HepG2 (cell line): ENCODE measurements at regions not wholly inside any gene's neighbourhood (a gene's known extent, or its start where the extent isn't known, plus 50 kb on each side); places are given as distances from the start of the nearest gene placed in this dataset.

Experiments used
- ATAC-seq: fragments of 200-7000 bp; cut with Tn5 transposase; 3 replicates; pipeline ENCODE4 v1.9.1; 2020; ENCODE audit warnings: mild to moderate bottlenecking, moderate library complexity
- BruUV-seq: library from RNA; stranded (reverse); fragments of 400-500 nt; replicated peaks from 2 replicates; lab custom pipeline; 2021; lab: Mats Ljungman, UMichigan
- CTCF ChIA-PET: fragments of 300-600 bp; formaldehyde crosslinking; extraction: SDS; loops from one replicate; lab custom pipeline; 2021; ENCODE audit warnings: low total read pairs, inconsistent platforms, low intra/inter-chr PET ratio; lab: Yijun Ruan, JAX
- POLR2A ChIA-PET: fragments of 350-600 bp; sonication (Branson Sonifier 250); formaldehyde crosslinking; loops from one replicate; lab custom pipeline; 2020; ENCODE audit warnings: antibody characterized with exemption, inconsistent platforms; lab: Yijun Ruan, JAX
- DNase-seq: peaks from one replicate; pipeline ENCODE4 v3.0.0-alpha.2; 2015; ENCODE audit warnings: low spot score
- FAIRE-seq: peaks from 3 replicates; lab custom pipeline; 2011; peaks lifted over from hg19 to GRCh38; lab: Jason Lieb, UNC
- H2AFZ ChIP-seq: one replicate; pipeline ENCODE4 v1.6.1; 2011; ENCODE audit warnings: low read length, inconsistent platforms
- H3K27ac ChIP-seq: fragments of 300-600 bp; 3 replicates; pipeline ENCODE4 v1.8.0; 2011; ENCODE audit warnings: mixed run types, mild to moderate bottlenecking, mixed read lengths, low read length, inconsistent platforms; ENCODE audit not compliant: insufficient read depth; ENCODE audit errors: extremely low read length
- H3K27me3 ChIP-seq, 2 experiments: fragments of 200-600 bp in 1 of 2; 2 replicates in 1 of 2; 3 replicates in 1 of 2; pipeline versions ENCODE4 v1.6.0 to v1.8.0; 2011; ENCODE audit warnings: low read length in 2 of 2, mild to moderate bottlenecking in 2 of 2, moderate library complexity in 2 of 2, inconsistent platforms in 1 of 2; ENCODE audit not compliant: insufficient read depth in 2 of 2, control insufficient read depth in 1 of 2
- H3K36me3 ChIP-seq, 2 experiments: fragments of 200-600 bp in 1 of 2; replicated peaks in 1 of 2; 2 replicates in 1 of 2; 3 replicates in 1 of 2; pipeline versions ENCODE4 v1.5.1 to v1.8.0; 2011; ENCODE audit warnings: low read length in 2 of 2, inconsistent platforms in 1 of 2; ENCODE audit not compliant: insufficient read depth in 2 of 2, control insufficient read depth in 1 of 2
- H3K4me1 ChIP-seq: 2 replicates; pipeline ENCODE4 v1.5.1; 2012; ENCODE audit warnings: low read length, inconsistent platforms; ENCODE audit not compliant: insufficient read depth
- H3K4me2 ChIP-seq: 2 replicates; pipeline ENCODE4 v1.6.0; 2011; ENCODE audit warnings: low read depth, low read length, inconsistent platforms
- H3K4me3 ChIP-seq, 3 experiments: fragments of 200-600 bp in 1 of 3; sonication (generic), shearing (Covaris generic) in 1 of 3; replicated peaks in 1 of 3; 2 replicates each; pipeline ENCODE4 v1.5.1; 2011 to 2016; ENCODE audit warnings: low read length in 3 of 3, inconsistent platforms in 2 of 3, low read depth in 2 of 3, mild to moderate bottlenecking in 2 of 3, control low read depth in 1 of 3, mixed read lengths in 1 of 3; ENCODE audit not compliant: insufficient read depth in 1 of 3
- H3K79me2 ChIP-seq: one replicate; pipeline ENCODE4 v1.6.1; 2011; ENCODE audit warnings: low read length, inconsistent platforms; ENCODE audit not compliant: insufficient read depth
- H3K9ac ChIP-seq: 2 replicates; pipeline ENCODE4 v1.6.0; 2011; ENCODE audit warnings: mild to moderate bottlenecking, low read depth, low read length, inconsistent platforms; ENCODE audit not compliant: insufficient read depth
- H3K9me3 ChIP-seq: 2 replicates; pipeline ENCODE4 v1.5.1; 2012; ENCODE audit warnings: mild to moderate bottlenecking, low read length
- H4K20me1 ChIP-seq: 2 replicates; pipeline ENCODE4 v1.6.0; 2011; ENCODE audit warnings: inconsistent platforms, mild to moderate bottlenecking, low read length, moderate library complexity; ENCODE audit not compliant: insufficient read depth
- BRD4 ChIP-seq: sonication (generic); formaldehyde crosslinking; IDR thresholded peaks from 2 replicates; pipeline ENCODE4 v1.4.0; 2020; ENCODE audit warnings: missing genetic modification reagents
- HBP1 ChIP-seq: IDR thresholded peaks from 2 replicates; pipeline ENCODE4 v1.6.1; 2016; ENCODE audit warnings: low read depth, control low read depth
- HES4 ChIP-seq: sonication (generic); formaldehyde crosslinking; IDR thresholded peaks from 2 replicates; pipeline ENCODE4 v1.9.0; 2021; ENCODE audit warnings: mild to moderate bottlenecking, missing genetic modification reagents, borderline replicate concordance
- MAFK ChIP-seq, 2 experiments: IDR thresholded peaks in 1 of 2; conservative IDR thresholded peaks in 1 of 2; 2 replicates each; pipeline ENCODE4 v1.6.1; 2011; ENCODE audit warnings: improper control_type of control experiment in 2 of 2, low read length in 2 of 2
- NR2F2 ChIP-seq: IDR thresholded peaks from 2 replicates; pipeline ENCODE4 v1.6.1; 2012; ENCODE audit warnings: low read depth, inconsistent platforms, borderline replicate concordance
- RFX1 ChIP-seq: fragments of 450-650 bp; IDR thresholded peaks from 2 replicates; pipeline ENCODE4 v1.6.1; 2017
- ZNF430 ChIP-seq: sonication (generic); formaldehyde crosslinking; IDR thresholded peaks from 2 replicates; pipeline ENCODE4 v1.9.0; 2021; ENCODE audit warnings: mild to moderate bottlenecking, missing genetic modification reagents
- ZNF556 ChIP-seq: sonication (generic); formaldehyde crosslinking; IDR thresholded peaks from 2 replicates; pipeline ENCODE4 v1.4.0; 2020; ENCODE audit warnings: mild to moderate bottlenecking, missing genetic modification reagents, borderline replicate concordance
- ZNF781 ChIP-seq: sonication (generic); formaldehyde crosslinking; IDR thresholded peaks from 2 replicates; pipeline ENCODE4 v1.5.1; 2020; ENCODE audit warnings: borderline replicate concordance, mild to moderate bottlenecking, missing genetic modification reagents; ENCODE audit errors: not compliant biosample characterization
- WGBS: methylation state at CpG from one replicate; pipeline ENCODE4 v1.1.6; 2017; ENCODE audit warnings: low lambda C conversion rate; 5-methylcytosine and 5-hydroxymethylcytosine counted together
- in situ Hi-C: cut with HindIII; loops from 2 replicates; pipeline ENCODE4 v1.10.0; 2017; ENCODE audit warnings: low pct_unique_long_range_greater_than_20kb; ENCODE audit not compliant: extremely low pct_ligation_motif_present
- intact Hi-C: fragments of 100-400 bp; cut with micrococcal nuclease; formaldehyde crosslinking; loops from one replicate; pipeline ENCODE4 v1.10.0; 2022; ENCODE audit not compliant: unreplicated experiment

- intact Hi-C loops: no loop called here
- no peak for FAIRE-seq
- Histone ChIP-seq H4K20me1 (no peaks in the 10 kb centered on the region), H2AFZ (no peak overlapping the region), H3K4me1 (no peaks in the 10 kb centered on the region), H3K9me3 (peaks cover 9% of the 10 kb centered on the region; the same call in 1 of the 2 replicates), H3K4me2 (no peak overlapping the region), H3K9ac (no peak overlapping the region), H3K36me3 (no peaks in the 10 kb centered on the region), H3K79me2 (no peaks in the 10 kb centered on the region), H3K27ac (no peak overlapping the region), H3K4me3 (no peak overlapping the region), H3K27me3 (no peaks in the 10 kb centered on the region)
- ChIA-PET POLR2A (no interaction called here), CTCF (no interaction called here)
- in situ Hi-C loops: no loop called here
- BruUV-seq: no TSS peak
- TF ChIP-seq ZNF781: no peak
- no peak for TF ChIP-seq ZNF430 (CRISPR knock-in tag)
- TF ChIP-seq NR2F2: no peak
- TF ChIP-seq HBP1: no peak
- no peak for TF ChIP-seq HES4
- DNase-seq: no peak
- no peak for ATAC-seq
- WGBS: 2% methylated on average over 3 of the region's 3 CpGs
Measured at GRCh38 chr6:92893741-92894140, 525.6 kb downstream of the EPHA7 start.

GRCh38 chr6:92892626-92893170 is 526.7 kb downstream of the EPHA7 start:
- H3K4me2 ChIP-seq: no peak overlapping the region
- no peaks in the 10 kb centered on the region for H3K4me1 ChIP-seq
- ChIA-PET CTCF (no interaction called here), POLR2A (no interaction called here)
- H3K9me3 ChIP-seq: peaks cover 9% of the 10 kb centered on the region; the same call in 1 of the 2 replicates
- no peaks in the 10 kb centered on the region for H3K79me2 ChIP-seq
- in situ Hi-C loops (no loop called here), intact Hi-C loops (no loop called here)
- FAIRE-seq (no peak), ATAC-seq (no peak), DNase-seq (no peak)
- no peaks in the 10 kb centered on the region for H3K36me3 ChIP-seq
- no peak overlapping the region for H3K27ac ChIP-seq
- no peak for TF ChIP-seq ZNF556 (CRISPR knock-in tag)
- TF ChIP-seq MAFK (conservative IDR thresholded peaks at IDR 0.05 in 1 of 2, IDR thresholded peaks at IDR 0.05 in 1 of 2; ENCODE audit: low read length in 2 of 2): no peak
- no peak for TF ChIP-seq RFX1
- no peak for TF ChIP-seq BRD4 (CRISPR knock-in tag)
- WGBS: 0% methylated on average over 1 of the region's 1 CpG
- no peak overlapping the region for H2AFZ ChIP-seq
- no peak overlapping the region for H3K9ac ChIP-seq
- BruUV-seq: no TSS peak
- no peaks in the 10 kb centered on the region for H3K27me3 ChIP-seq
- no peaks in the 10 kb centered on the region for H4K20me1 ChIP-seq
- no peak overlapping the region for H3K4me3 ChIP-seq
